ENCODE measurements at regions not wholly inside any gene's neighbourhood (a gene's known extent, or its start where the extent isn't known, plus 50 kb on each side); places are given as distances from the start of the nearest gene placed in this dataset.

- no peak for TF ChIP-seq TAF1 (IDR thresholded peaks at IDR 0.05; ENCODE audit: borderline replicate concordance, insufficient read depth, low read length)
- no peak for TF ChIP-seq POLR2AphosphoS5 (IDR thresholded peaks at IDR 0.05; ENCODE audit: low read depth, low read length)
- TF ChIP-seq, protein P1, sequence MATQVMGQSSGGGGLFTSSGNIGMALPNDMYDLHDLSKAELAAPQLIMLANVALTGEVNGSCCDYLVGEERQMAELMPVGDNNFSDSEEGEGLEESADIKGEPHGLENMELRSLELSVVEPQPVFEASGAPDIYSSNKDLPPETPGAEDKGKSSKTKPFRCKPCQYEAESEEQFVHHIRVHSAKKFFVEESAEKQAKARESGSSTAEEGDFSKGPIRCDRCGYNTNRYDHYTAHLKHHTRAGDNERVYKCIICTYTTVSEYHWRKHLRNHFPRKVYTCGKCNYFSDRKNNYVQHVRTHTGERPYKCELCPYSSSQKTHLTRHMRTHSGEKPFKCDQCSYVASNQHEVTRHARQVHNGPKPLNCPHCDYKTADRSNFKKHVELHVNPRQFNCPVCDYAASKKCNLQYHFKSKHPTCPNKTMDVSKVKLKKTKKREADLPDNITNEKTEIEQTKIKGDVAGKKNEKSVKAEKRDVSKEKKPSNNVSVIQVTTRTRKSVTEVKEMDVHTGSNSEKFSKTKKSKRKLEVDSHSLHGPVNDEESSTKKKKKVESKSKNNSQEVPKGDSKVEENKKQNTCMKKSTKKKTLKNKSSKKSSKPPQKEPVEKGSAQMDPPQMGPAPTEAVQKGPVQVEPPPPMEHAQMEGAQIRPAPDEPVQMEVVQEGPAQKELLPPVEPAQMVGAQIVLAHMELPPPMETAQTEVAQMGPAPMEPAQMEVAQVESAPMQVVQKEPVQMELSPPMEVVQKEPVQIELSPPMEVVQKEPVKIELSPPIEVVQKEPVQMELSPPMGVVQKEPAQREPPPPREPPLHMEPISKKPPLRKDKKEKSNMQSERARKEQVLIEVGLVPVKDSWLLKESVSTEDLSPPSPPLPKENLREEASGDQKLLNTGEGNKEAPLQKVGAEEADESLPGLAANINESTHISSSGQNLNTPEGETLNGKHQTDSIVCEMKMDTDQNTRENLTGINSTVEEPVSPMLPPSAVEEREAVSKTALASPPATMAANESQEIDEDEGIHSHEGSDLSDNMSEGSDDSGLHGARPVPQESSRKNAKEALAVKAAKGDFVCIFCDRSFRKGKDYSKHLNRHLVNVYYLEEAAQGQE (IDR thresholded peaks at IDR 0.05; ENCODE audit: insufficient read depth in 1 of 2, low read depth in 2 of 2, low read length in 2 of 2), result no peak
Measured at GRCh38 chr2:122203523-122203922, 448.1 kb downstream of the TSN start.

Measured in PFSK-1 (cell line).